HG03460 (cell line): ENCODE measurements at regions not wholly inside any gene's neighbourhood (a gene's known extent, or its start where the extent isn't known, plus 50 kb on each side); places are given as distances from the start of the nearest gene placed in this dataset.

ENCODE experiments used
- ATAC-seq: cut with Tn5 transposase; IDR thresholded peaks from one replicate; pipeline ENCODE4 v1.9.1; 2021; ENCODE audit not compliant: unreplicated experiment

DNA sequence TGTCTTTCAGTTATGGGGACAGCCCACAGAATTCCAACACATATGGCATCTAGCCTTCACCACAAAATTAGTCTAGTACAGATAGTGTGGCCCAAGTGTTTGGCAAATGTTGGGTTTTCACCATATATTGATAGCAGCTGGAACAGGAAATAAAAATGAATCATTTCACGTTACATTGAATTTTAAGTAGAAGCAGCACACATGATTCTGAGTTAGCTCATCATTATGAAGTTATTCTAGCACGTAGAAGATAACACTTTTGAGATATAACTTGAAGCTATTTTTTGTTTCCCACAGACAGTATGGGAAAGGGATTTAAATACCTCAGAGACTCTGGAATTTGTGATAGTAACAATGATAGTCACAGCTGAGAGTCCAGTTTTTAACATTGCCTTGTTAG is 118.7 kb downstream of the FAT4 start:
- ATAC-seq, result no peak

DNA sequence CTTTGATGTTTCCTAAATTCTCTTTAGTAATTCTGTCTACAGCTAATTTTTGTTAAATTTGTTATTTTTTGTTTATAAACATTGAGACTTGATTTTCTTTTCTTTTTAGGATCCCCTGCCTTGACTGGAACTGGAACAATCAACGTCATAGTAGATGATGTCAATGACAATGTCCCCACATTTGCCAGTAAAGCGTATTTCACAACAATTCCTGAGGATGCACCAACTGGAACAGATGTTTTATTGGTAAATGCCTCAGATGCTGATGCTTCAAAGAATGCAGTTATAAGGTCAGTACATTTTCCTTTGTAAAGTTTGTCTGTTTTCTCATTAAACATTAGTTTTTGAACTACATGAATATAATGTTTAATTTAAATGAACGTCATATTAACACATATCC is 119.4 kb downstream of the FAT4 start:
- ATAC-seq, result no peak

DNA sequence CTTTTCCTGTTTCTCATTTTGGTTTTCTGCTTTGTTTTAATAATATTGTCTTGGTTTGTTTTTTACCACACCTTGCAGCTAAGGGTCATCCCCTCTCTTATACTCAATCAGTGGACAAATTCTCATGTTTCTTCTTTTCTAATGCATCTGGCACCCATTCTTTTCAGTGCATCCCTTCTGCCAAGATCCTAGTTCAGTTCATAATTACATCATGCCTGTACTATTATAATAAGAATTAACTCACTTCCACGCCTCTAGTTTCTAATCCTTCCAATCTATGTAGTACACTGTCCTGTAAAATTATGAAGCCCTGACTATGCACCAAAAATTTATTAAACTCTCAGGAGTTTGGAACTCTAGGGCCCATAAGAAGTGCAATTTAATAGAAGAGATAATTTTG is 126.1 kb downstream of the FAT4 start:
- ATAC-seq, result no peak

DNA sequence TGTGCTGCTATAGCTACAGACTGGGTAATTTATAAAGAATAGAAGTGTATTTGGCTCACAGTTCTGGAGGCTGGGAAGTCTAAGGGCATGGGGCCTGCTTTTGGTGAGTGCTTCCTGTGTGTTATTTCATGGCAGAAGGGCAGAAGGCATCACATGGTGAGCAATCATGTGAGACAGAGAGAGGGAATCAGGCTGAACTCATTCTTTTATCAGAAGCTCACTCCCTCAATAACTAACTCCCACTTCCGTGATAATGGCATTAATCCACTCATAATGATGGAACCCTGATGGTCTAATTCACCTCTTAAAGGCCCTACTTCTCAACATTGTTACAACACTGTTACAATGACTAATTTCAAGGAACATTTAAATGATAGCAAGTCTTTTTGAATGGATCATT is 129.4 kb downstream of the FAT4 start:
- ATAC-seq, result no peak

DNA sequence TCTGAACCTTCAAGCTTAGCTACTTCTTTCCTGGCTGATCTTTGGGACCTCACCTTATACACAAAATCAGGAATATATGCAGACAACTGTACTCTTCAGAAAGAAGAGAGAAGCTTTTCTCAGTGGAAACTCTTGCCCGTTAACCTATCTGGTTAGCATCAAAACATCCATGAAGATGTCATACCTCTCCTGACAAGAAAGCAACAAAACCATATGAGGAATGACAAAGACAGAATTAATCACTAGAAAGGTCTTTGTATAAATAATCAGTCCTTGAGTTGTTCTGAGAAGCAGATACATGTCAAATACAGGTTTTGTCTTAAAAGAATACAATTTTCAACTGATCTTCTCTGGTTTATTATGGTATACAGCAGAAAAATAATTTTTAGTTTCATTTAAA is 130.8 kb downstream of the FAT4 start:
- ATAC-seq, result no peak

DNA sequence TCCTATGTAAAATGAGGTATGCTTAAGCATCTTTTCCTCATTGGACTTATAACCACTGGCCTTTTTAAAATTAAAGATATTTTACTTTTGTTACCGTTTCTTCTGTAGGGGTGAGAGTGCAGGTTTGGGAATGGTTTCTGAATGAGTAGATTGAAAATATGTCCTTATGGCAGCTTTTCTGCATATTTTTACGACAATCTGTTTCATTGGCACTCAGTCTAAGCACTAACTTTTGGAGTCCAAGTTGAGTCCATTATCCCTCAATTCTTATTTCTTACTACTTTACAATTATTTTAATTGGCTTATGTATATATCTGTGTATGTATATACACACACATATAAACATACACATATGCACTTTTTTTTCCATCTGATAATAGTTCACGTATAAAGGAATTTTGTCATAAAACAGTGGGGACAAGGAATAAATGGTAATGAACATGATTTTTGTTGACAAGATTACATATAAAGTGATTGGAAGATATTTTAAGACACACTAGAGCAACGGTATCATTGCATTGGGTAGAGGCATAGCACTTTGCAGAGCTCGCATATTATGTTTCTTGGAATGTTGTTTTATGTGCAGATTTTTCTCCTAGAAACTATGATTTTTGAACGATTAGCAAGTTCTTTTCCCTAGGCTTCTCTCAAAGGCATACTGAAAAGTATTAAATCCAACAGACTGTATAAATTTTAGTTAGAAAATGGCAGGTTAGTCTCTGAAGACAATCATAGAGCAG is 133.0 kb downstream of the FAT4 start:
- ATAC-seq, result no peak

DNA sequence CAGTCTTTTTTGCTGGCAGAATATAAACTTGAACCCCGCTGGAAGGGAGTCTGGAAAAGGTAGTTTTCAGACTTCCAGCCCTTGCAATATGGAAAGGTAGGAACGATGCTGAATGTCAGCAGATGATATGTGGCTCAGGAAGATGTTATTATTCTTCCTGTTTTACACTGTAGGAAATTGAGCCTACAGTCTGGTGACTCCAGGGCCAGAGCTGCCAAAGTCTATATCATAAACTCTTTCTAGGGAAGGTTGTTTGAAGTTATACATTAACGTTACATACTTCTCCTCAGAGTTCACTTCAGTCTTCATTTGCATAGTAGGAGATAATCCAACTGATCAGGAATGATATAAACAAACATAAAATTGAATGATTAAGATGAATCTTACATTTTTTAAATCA is 141.3 kb downstream of the FAT4 start:
- no peak for ATAC-seq

DNA sequence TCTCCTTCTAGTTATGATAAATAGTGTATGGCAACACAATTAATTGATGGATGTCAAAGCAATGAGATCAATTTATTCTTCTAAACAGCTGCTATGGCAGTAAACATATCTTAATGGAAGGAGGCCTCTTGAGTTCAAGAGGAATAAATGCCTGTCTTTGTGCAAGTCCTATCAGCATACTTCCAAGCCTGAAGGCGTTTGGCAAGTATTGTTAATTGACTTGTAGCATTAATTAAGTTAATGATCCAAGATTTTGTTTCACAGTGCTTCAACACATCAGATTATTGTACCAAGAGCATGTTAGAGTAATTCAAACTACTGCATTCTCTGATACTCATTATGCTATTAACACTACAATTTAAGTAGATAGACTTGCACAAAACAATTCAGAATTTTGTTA is 144.8 kb downstream of the FAT4 start:
- no peak for ATAC-seq

DNA sequence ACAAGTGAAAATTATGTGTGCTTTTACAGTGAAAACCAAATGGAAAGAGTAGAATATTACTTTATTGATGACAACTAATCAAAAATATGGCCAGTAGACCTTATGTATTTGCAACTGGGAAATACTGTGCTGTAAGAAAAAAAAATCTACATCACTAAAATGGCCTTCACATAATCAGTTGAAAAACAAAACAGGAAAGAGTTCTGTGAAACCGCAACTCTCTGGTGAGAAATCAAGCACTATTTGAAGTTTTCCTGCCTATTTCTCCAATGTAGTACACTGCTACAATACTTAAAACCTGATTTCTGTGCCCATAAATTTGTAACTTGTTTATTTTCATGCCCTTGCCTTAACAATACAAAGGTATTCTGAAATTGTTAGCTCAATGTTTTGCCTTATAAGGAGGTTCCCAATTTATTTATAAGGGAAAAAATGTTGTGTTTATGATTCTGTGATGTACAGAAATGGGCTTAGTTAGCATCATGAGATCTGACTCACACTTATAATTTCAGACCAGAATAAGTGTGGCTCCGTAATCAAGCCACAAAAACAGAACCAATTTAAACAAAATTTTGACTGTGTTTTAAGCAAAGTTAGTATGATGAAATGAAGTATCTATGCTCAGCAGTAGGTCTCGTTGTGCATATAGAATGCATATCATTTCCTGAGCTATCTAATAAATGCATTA is 147.1 kb downstream of the FAT4 start:
- ATAC-seq, result no peak

DNA sequence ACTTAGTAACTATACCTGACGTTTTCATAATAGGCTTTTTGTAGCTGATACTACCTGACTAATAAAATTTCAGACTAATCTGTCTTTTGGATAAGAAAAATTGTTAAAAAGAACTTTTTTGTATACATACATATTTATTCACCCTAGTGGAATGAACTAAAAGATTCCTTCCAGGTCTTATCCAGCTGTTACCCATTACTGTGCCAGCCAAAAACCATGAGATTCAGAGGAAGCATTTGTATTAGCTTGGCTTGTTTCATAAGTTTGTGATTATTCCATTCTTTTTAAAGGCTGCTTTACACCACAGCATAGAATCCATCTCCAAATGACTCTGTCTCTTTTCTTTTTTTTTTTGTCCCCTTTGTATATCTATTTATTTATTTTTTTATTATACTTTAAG is 149.4 kb downstream of the FAT4 start:
- ATAC-seq, result no peak

DNA sequence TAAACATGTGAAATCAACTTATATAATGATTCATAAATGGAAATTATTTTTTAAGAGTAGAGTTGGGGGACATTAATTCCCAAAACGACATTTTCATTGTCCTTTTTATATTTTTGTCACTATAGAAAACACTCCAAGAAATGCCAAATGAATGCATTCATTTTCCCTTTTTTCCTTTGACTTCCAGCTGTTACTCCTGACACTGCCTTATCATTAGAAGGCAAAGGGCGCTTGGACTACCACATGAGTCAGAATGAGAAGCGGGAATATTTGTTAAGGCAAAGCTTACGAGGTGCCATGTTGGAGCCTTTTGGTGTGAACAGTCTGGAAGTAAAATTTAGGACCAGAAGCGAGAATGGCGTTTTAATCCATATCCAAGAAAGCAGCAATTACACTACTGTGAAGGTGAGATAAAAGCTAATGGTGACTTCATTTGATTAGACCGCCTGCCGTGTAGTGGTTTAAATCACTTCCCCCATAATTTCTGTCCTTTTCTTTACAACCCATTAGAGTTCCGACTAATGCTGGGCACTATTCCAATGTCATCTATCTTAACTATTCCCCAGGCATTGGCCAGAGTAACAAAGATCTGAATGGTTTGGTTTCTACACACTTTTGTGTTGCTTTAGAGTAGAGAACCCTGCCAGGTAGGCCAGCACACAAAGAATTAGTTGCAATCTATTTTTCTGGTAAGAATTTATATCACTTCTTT is 166.7 kb downstream of the FAT4 start:
- no peak for ATAC-seq

DNA sequence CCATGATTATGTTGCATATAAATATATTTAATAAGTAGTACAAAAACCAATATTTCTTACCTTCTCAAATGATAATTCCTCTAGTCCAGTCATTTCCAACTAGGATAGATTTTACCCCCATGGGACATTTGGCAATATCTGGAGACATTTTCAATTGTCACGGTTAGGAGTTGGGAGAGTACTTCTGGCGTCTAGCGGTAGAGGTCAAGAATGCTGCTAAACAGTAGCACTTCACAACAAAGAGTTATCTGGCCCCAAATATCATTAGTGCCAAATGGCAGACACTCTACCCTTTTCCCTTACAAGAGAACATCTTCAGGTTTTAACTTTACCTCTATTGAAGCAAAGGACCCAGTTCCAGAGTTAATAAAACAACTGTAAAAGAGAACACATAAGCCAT is 168.1 kb downstream of the FAT4 start:
- no peak for ATAC-seq

DNA sequence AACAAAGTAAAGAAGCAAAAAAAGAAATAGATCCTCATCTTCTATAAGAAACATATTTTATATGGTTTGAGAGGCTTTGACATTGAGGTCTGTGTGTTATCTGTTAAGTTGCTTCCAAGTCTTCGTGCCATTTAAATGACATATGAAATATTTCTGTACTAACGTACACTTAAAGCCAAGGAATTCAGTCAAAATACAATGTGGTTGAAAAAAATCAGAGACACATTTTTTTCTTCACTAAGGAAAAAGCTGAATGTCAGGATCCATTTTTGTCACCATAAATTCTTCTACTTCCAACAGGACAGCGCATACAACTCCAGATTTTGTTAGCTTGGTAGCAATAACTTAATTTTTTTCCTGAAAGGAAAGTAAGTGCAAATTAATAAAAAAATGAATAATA is 168.5 kb downstream of the FAT4 start:
- no peak for ATAC-seq

DNA sequence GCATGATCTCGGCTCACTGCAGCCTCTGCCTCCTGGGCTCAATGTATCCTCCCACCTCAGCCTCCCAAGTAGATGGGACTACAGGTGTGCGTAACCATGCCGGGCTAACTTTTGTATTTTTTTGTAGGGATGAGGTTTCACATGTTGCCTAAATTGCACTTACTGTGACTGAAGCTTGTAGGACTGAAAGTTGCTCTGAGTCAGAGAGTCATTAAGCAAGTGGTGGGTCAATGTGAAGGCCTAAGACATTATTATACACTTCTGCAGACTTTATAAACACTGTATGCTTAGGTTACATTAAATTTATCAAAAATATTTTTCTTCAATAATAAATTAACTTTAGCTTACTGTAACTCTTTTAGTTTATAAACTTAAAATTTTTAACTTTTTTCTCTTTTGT is 170.2 kb downstream of the FAT4 start:
- ATAC-seq, result no peak

DNA sequence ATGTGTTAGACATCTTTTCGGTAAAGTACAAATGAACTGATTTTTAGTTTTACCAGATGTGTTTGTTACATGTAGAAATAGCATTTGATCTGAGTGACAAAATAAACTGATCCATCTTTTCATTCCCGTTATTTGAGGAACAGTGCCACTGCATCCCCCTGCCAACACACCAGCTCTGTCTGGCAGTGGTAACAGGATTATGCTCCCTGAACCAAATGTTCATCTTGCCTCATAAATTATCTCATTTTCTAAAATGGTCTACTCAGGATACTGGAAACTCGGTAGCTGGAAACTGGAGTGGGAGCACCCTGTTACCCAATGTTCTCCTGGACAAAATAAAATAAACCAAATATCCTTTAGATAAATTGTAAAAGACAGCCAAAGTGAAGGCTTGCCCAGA is 171.6 kb downstream of the FAT4 start:
- no peak for ATAC-seq

DNA sequence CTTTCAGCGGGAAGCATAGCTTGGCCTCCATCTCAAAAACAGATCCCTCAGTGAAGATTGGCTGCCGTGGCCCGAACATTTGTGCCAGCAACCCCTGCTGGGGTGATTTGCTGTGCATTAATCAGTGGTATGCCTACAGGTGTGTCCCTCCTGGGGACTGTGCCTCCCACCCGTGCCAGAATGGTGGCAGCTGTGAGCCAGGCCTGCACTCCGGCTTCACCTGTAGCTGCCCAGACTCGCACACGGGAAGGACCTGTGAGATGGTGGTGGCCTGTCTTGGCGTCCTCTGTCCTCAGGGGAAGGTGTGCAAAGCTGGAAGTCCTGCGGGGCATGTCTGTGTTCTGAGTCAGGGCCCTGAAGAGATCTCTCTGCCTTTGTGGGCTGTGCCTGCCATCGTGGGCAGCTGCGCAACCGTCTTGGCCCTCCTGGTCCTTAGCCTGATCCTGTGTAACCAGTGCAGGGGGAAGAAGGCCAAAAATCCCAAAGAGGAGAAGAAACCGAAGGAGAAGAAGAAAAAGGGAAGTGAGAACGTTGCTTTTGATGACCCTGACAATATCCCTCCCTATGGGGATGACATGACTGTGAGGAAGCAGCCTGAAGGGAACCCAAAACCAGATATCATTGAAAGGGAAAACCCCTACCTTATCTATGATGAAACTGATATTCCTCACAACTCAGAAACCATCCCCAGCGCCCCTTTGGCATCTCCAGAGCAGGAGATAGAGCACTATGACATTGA is 175.4 kb downstream of the FAT4 start:
- ATAC-seq, result no peak

DNA sequence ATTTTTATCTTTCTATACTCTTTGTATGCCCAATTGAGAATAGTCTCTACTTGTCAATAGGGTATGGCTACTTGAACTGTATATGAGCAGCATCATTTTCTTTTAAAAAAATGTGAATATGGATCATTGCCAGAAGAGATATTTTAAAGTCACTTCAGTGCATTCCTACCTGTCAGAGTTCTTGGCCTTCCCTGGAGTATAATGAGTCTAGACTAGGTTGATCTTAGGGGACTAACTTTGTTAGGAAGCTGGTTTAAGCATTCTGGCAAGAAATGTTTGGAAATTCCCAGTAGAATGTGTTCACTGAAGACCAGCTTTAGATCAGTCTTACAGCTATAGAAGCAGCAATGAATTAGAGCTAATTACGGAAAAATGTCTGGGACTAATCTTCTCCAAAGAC is 178.2 kb downstream of the FAT4 start:
- ATAC-seq, result no peak

DNA sequence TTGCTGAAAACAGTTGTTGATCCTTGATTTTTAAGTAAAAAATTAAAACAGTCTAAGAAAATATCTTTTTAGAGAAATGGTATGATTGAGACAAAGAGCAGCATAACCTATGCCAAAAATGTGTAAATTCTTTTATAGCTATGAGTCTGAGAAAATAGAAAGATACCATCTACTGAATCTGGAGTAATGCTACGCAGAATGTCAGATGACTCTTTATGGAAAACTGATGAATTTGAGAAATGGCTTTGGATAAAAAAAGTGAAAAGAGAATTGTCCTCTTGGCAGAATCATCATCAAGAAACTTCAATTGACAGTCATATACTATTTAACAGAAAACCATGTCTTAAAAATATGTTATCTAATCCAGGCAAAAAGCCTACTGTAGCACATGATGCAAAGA is 183.1 kb downstream of the FAT4 start:
- ATAC-seq, result no peak

DNA sequence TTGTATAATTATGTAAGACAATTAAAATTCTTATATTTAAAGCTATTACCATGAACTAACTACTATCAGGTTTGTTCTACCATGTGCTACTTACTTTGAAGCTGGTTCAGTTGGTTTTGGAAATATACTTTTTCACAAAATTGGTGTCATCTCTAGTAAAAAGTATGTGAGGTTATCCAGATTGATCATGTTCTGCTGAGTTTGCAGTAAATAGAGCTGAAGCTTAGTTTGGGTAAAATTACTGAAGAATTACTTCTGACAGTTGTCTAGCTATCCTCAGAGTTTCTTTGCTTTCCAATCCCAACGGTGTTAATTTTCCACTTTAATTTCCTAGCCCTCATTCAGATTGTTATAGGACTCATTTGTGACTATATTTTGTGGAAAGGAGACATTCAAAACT is 184.2 kb downstream of the FAT4 start:
- no peak for ATAC-seq

DNA sequence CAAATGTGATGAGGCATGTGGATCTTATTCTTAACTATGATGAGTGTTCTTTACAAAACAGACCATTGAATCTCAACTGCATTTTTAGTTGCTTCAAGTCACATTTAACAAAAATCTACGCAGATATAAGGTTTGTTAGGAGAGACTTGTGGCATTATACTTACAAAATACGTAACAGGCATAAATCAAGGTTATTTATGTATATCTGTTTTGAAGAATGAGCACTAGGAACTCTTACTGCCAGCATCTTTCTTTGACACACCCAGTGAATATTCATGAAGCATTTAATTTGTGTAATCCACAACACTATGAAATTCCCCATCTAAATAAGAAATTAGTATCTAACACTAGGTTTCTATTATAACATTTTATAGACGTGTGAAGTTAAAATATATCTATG is 186.3 kb downstream of the FAT4 start:
- no peak for ATAC-seq

DNA sequence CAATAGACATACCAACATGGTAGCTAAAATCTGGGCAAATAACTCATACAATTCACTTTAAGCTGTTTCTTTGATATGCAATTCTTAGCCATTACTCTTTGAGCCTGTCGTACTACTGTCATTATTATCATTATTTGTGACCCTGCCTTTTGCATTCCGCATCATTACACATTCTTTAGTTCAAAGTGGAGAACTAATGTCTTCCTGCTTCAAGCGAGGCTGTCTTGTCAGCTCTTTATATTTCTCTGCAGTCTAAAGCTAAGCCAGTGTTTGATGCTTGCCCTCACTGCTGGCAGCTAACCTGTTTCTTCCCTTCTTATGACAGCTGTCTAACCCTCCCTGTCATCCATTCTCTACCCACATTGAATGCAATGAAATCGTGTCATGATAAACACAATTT is 186.8 kb downstream of the FAT4 start:
- no peak for ATAC-seq

DNA sequence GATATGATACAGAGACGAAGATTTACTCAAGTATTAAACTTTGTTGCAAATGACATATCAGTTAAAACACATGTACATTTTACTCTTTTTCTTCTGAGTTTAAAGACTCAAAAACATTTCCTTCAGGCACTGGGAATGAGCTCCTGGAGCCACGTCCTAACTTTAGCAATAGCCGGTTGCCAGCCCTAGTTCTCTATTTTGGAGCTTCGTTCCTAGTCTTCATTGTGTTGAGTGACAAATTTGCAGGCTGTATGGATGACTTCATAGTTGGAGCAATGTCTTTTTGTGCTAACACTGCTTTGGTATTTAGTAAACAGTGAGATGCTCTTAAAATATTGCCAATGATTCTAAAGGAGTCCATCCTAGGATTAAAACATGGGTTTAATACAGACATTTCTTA is 190.9 kb downstream of the FAT4 start:
- no peak for ATAC-seq
